Midbrain (tissue), 1 donor: ENCODE measurements at regions not wholly inside any gene's neighbourhood (a gene's known extent, or its start where the extent isn't known, plus 50 kb on each side); places are given as distances from the start of the nearest gene placed in this dataset.
"Not testable (repeated sequence)": the region's sequence is repeated elsewhere in the genome, so short reads cannot be mapped to it uniquely, and the experiment has no call there.

Experiments
- DNase-seq: peaks from one replicate; lab custom pipeline; 2025; lab: John Stamatoyannopoulos, UW

GRCh38 chr4:86413426-86413825 lies 53.6 kb upstream of the MAPK10 start:
- DNase-seq, result not testable (repeated sequence)

GRCh38 chr4:86414686-86415085 lies 54.8 kb upstream of the MAPK10 start:
- no peak for DNase-seq

GRCh38 chr4:86416081-86416480 lies 56.2 kb upstream of the MAPK10 start:
- DNase-seq, result no peak

- no peak for DNase-seq
These were observed 61.6 kb upstream of the MAPK10 start for GRCh38 chr4:86421461-86421860.

GRCh38 chr4:86431543-86432116 lies 71.8 kb upstream of the MAPK10 start:
- no peak for DNase-seq

GRCh38 chr4:86432559-86433134 lies 72.8 kb upstream of the MAPK10 start:
- no peak for DNase-seq

- DNase-seq, result no peak
These were observed 79.4 kb upstream of the MAPK10 start for GRCh38 chr4:86439293-86439692.

- peak; percentile 37 for DNase-seq
These were observed 81.5 kb upstream of the MAPK10 start for GRCh38 chr4:86441175-86441936.

GRCh38 chr4:86442881-86443280 lies 83.0 kb upstream of the MAPK10 start:
- DNase-seq, result peak; percentile 33

GRCh38 chr4:86443495-86443894 lies 83.6 kb upstream of the MAPK10 start:
- DNase-seq, result peak; percentile 1

- DNase-seq, result no peak
These were observed 87.1 kb upstream of the MAPK10 start for GRCh38 chr4:86446996-86447395.

- no peak for DNase-seq
These were observed 89.0 kb upstream of the MAPK10 start for GRCh38 chr4:86448871-86449270.

GRCh38 chr4:86449746-86450588 lies 90.1 kb upstream of the MAPK10 start:
- no peak for DNase-seq

- DNase-seq, result peak; percentile 2
These were observed 91.0 kb upstream of the MAPK10 start for GRCh38 chr4:86450861-86451260.

GRCh38 chr4:86451560-86452330 lies 91.9 kb upstream of the MAPK10 start:
- DNase-seq, result peak; percentile 1

GRCh38 chr4:86452422-86452891 lies 92.6 kb upstream of the MAPK10 start:
- DNase-seq, result peak; percentile 12

GRCh38 chr4:86452924-86453531 lies 93.2 kb upstream of the MAPK10 start:
- peak; percentile 35 for DNase-seq

GRCh38 chr4:86453611-86454072 lies 93.8 kb upstream of the MAPK10 start:
- DNase-seq, result not testable (repeated sequence)

GRCh38 chr4:86461849-86462248 lies 102.0 kb upstream of the MAPK10 start:
- no peak for DNase-seq

- DNase-seq, result no peak
These were observed 112.6 kb upstream of the MAPK10 start for GRCh38 chr4:86472377-86473019.
